IPS-NIHi7 (cell line): ENCODE measurements at regions not wholly inside any gene's neighbourhood (a gene's known extent, or its start where the extent isn't known, plus 50 kb on each side); places are given as distances from the start of the nearest gene placed in this dataset.
A peak's percentile ranks its signal among the peaks of the same experiment; 100 is the strongest.
"Not testable (repeated sequence)": the region's sequence is repeated elsewhere in the genome, so short reads cannot be mapped to it uniquely, and the experiment has no call there.

ENCODE experiments used
- DNase-seq: peaks from one replicate; pipeline ENCODE4 v3.0.0; 2012; ENCODE audit warnings: mixed read lengths; ENCODE audit errors: extremely low spot score

DNA sequence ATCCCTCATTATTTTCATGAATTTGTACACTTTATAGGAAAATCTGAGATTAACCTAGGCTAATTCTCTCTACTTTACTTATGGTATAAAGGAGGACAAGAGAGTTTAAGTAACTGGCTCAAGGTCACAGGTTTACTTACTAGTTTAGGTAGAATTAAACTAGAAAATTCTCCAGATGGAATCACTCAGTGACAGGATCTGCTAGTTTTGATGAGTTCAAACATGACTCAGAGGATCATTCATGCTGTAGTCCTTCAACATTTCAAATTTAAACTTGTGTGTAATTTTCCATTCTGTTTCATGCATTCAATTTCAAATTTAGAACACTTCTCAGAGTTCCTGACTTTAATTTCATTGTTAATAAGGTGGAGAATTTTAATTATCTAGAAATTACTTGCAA is 485.7 kb upstream of the TUSC1 start:
- DNase-seq: no peak

DNA sequence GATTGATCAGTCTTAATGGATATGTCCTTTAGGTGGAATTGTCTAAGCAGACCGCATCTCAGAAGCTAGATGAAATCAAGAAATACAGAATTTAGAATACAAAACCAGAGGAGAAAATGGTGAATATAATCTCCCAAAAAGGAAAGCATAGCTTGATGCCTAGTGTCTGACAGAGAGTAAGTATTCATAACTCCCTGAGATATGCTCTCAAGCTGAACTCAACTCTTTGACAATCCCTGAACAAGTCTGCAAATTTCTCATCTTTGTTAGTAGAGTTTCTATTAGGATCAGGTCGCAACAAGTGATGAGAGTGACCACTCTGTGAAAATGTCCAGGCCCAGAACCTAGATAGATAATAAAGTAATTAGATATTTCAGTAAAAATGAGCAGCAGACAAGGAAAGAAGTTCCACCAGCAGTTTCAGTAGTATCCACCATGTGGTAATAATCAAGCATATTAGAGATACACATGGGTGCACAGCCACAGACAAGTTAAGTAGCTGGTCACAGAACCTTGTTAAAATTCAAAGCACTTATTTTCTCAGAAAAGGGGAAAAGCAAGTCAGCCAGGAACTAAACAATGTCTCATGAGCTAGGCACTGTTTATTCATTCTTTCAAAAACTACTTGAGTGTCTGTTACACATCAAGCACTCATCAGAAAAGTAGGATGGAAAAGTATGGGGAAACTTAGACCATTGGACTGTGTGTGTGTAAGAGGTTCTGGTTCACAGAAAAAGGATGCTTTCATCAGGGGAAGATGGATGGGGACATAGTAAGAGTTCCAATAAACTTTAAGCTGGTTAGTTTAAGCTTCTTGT is 481.5 kb upstream of the TUSC1 start:
- no peak for DNase-seq

DNA sequence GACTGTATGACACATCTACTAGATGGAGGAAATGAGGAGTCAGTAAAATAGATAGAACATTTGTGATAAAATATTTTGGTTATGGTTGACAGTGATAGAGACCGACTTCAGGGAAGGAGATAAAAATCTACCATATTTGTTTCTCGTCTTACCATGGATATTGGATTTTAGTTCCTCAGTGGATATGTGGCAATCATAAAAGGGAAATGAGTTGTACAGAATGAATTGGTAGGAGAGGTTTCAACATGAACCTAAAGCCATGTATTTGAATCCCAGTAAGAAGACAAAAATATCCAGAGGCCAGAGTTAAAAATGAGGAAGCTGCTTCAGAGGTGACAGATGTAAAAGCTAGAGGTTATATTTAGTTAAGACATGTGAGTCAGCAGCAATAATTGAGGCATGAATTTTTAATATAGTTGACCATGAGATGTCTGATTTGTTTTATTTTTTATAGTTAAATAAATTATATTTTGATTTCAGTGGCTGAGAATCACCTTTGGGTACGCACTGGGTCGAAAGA is 480.4 kb upstream of the TUSC1 start:
- DNase-seq: no peak

DNA sequence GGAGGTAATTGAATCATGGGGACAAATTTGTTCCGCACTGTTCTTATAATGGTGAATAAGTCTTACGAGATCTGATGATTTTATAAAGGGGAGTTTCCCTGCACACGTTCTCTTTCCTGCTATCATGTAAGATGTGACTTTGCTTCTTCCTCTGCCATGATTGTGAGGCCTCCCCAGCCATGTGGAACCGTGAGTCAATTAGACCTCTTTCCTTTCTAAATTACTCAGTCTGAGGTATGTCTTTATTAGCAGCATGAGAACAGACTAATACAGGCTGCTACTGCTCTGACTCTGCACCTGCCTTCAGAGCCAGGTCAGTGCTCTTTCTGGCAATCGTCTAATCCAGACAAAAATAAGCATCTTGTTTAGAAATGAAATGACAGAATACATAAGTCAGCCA is 479.2 kb upstream of the TUSC1 start:
- DNase-seq: no peak

DNA sequence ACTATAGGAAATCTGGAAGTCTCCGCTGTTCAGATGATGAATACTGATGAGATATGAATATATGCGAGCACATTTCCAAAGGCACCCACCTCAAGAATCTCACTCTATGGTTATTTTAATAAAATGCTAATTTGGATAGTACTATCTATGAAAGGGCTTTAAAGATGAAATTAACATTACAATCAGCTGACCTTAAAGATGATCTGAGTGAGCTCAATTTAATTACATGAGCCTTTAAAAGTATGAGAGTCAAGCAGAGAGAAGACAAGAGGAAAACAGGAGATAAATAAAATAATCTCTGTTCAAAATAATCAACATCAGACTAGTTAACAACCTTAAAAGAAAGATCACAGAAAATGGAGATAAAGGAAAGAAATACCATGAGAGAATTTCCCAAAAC is 474.1 kb upstream of the TUSC1 start:
- DNase-seq: no peak

DNA sequence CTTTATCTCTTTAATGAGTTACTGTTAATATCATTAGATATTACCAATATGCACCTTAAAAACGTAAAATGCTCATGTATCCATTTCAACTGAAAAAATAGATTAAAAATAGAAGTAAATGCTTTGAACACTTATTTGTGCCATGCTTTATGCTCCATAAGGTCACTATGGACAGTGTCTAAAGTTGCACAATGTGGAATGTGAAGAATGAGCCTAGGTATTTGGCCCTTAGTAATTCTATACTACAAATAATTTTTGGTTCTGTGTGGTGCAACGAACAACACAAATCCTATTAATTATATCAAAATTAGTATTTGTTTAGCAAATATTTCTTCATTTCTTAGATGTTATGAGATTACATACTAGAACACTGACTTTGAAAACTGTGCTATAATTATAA is 469.9 kb upstream of the TUSC1 start:
- no peak for DNase-seq

DNA sequence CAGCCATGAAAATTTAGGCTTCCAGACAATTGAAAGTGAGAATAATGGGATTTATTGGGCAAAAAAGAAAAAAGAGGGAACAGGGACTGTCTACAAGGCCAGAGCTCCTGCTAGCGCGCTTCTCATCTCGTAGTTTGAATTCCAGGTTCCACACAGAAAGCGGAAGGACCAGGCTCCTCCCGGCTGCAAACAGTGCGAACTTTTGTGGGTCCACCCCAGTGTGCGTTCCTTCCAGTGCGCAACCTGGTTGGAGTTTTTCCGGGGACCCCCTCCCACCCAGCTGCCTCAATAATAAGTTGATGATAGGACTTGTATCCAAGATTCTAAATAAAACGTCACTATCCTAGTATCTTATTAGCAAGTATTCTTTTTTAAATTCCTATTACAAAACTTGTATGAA is 467.7 kb upstream of the TUSC1 start:
- DNase-seq: no peak

DNA sequence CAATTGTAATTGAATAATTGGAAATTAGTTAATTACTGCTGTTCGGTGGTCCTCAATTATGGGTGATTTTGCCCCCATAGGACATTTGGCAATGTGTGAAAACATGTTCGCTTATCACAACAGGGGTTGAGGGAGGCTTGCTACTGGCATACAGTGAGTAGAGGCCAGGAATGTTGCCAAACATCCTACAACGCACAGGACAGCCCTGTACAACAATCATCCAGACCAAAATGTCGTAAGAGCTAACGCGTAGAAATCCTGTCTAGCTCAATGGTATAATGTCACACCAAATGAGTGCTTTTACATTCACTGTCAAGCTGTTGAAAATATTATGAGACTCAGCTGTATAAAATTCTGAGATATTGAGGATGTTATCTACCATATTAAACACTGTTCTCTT is 464.4 kb upstream of the TUSC1 start:
- DNase-seq: no peak

DNA sequence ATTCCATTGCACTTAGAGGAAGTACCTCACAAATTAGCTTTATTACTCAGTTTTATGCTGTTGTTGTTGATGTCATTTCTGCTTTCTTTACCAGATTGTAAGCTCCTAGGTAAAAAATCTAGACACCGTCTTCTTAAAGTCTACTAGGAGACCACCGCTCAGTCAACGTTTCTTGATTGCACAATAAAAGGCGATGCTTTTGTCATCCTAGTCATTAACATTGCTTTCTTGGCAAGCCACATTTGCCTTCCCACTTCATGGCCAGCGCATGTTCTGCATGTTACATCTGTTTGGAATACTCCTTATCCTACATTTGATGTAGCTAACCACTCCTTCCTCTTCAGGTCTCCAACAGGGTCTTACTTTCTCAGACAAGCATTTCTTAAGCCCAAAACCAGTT is 464.0 kb upstream of the TUSC1 start:
- no peak for DNase-seq

DNA sequence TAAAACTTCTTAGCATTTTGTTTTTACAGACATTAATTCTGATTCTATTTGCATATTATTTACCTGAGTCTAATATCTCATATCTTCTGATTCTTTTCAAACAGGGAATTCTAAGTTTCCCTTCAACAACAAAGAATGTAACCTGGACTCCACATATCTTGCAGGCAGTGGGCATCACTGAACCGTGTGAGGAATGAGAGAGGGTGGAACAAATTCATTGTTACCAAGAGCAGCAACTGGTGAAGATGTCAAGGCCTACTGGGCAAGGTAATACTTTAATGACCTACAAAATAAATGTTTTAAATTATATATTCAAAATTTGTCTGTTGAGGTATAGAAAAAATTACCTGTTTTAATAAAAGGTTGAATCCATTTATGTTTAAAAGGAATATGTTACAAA is 455.3 kb upstream of the TUSC1 start:
- DNase-seq: no peak

DNA sequence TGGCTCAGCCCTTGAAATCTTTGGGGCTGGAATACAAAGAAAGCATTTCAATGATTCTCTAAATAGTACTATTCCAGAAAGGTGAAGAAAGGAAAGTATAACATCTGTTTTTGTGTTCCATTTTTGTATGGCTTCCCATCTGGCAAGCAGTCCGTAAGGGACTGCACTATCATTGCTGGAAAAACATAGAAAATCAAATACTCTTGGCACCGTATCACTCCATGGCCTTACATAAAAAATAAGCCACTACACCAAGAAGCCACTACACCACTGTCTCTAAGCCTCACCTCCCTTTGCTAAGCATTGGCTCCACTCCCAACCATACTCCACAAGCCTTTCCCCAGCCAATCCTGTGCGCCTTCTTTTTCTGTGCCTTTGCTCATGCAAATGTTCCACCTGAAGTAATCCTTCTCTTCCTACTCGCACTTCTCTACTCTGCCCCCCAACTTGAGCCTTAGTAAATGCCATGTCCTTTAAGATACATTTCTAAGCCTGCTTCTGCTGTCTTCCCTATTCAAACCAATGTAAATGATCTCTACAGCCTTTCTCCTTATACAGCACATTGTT is 454.6 kb upstream of the TUSC1 start:
- peak; percentile 8 for DNase-seq

DNA sequence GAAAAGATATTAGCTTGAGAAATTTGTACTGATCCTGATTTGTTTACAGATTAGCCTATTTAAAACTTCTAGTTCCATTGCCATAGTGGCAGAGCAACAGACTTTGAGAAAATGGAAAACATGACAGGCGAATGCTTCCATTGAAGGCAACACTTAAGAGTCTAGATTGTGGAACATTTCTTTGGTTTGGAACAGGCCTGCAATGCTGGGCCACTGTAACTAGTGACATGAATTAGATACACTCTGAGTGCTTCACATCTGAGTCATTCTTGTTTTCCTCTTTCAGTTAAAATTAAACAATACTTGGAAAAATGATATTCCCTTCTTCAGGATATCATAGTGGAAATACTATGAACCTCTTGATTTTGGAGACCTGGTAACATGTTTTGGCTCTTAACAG is 453.6 kb upstream of the TUSC1 start:
- no peak for DNase-seq

DNA sequence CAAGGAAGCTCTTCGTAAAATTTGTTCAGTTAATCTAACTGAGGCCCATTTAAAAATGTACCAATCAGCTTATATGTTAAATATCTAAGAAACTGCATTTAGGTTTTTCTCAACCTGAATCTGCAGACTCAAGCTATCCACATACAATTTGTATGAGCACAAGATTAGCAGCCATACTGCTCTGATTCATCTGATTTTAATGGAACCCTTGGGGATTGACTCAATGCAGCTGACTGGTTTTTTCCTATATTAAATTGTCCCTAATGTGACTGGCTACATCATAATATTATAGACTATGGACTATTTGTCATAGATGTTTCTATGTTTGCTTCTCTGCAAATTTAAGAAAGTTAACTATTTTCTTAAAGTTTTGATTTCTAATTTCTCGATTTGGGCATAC is 451.0 kb upstream of the TUSC1 start:
- DNase-seq: no peak

DNA sequence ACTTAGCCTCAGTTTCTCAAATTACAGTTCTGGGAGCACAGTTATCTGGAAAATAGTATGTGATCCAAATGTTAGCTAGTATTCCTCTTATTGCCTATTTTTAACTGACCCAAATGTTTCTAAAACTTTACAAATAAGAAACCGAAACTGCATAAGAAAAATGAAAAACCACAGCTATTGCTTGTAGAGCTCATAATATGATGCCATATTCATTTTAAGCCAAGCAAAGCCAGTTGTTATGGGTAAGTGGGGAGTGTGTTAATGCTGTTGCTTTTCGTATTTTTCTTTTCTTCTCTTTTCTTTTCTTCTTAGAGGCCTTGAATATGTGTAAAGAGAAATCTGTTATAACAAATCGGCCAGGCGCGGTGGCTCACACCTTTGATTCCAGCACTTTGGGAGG is 447.4 kb upstream of the TUSC1 start:
- no peak for DNase-seq

DNA sequence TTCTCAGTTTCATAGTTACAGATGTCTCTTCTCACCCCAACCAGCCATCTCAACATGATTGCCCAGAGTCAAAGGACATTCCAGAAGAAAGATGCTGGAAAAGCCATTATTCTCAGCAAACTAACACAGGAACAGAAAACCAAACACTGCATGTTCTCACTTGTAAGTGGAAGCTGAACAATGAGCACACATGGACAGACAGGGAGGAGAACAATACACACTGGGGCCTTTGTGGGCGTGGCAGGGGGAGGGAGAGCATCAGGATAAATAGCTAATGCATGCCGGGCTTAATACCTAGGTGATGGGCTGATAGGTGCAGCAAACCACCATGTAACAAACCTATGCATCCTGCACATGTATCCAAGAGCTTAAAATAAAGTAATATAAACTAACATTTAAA is 437.8 kb upstream of the TUSC1 start:
- not testable (repeated sequence) for DNase-seq

DNA sequence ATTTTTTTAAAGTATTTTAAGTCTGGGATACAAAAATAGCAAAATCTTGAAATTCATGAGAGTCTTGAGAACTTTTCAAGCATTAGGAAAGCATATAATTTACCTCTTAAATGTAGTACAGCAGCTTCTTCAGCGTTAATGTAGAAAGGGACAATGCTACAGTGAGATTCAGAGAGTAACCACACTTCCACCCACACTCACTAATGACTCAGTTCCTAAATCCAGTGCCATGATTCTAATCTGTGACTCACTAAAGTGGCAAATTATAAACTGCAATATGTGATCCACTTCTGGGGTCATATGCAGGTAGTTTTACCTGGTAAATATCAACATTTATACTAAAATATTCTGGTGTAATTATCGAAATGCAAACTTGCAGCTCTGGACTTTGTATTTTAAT is 434.5 kb upstream of the TUSC1 start:
- no peak for DNase-seq

DNA sequence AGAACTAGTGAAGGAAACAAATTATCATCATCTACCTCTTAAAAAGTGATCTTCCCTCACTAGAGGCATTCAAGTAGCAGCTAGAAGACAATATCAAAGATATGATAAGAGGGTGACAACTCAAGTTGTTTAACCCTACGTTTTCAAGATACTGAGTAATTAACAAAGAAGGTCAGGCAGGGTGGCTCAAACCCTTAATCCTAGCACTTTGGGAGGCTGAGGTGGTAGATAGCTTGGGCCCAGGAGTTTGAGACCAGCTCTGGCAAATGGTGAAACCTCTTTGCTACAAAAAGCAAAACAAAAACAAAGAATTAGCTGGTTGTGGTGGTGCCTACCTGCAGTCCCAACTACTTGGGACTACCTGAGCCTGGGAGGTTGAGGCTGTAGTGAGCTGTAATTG is 408.2 kb upstream of the TUSC1 start:
- DNase-seq: no peak

DNA sequence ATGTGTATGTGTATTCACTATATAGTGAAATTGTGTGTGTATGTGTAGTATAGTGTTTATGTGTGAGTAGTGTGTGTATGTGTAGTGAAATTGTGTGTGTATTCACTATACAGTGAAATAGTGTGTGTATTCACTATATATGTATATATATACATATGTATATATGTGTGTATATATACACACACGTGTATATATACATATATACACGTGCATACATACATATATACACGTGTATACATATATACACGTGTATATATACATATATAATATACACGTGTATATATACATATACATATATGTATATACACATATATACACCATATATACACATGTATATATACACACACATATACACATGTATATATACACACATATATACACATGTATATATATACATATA is 403.6 kb upstream of the TUSC1 start:
- no peak for DNase-seq

DNA sequence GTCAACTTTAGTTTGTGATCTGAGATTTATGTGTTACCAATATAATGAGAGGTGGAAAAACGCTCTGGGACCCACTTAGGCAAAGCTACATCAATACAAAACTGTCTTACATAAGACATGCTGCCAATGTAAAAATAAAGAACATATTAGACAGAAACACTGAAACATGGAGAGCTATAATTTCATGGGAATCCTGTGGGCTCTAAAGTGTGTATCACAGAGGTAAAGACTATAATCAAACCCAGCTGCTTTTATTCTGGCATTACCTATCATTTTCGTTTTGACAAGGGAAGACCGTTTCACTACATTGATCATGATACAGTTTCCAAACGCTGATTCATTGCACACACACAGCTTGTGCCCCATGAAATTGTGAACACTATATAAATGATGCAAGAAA is 400.5 kb upstream of the TUSC1 start:
- DNase-seq: no peak

DNA sequence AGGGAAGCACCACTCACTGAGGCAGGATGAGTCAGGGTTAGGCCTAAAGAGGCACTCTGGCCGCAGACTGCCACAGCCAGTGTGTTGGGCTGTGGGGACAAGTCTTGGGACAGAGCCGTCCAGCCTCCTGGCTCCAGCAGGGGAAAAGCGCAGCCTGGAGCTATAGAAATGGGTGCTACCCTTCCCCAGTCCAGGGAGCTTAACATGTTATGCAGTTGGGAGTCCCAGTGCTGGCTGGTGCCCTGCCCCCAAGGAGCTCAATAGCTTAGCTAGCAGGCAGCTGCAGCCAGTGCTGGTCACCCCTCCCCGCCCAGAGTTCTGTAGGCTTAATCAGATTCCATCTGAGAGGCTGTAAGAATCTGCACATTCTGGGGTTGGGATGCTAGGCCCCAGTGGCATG is 399.6 kb upstream of the TUSC1 start:
- DNase-seq: no peak

DNA sequence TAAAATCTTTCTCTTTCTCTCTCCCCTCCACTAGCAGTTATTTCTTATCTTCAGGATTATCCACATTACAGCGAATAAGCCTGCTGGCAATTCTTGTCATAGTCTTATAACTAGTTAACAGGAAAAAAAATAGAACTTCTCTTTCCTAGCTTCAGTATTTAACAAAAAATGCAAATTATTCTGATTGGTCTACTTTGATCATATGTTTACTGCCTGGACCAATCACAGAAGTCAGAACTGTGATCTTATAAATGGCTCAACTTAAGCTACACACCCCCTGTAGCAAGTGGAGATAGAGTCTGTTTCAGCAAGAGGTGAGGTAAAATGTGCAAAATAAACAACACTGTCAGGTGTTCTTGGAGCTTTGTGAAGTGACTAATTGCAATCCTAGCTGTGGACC is 389.4 kb upstream of the TUSC1 start:
- no peak for DNase-seq

DNA sequence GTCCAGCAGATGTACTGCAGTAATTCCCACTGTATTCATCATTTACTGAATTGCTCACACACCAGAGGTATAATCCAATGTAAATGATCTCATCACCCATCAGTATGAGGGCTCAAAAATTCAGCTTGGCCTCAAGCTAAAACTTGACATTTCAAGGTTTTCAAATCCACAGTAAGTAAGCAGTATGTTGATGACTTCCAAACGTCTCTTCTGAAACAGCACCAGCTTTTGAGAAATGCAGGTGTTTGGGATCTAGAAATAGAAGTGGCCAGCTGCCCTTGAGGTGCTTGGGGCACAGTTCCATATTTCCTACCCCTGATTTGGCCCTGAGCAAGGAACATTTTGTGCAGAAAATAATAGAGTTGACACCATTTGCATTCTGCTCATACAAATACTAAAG is 388.0 kb upstream of the TUSC1 start:
- DNase-seq: no peak

DNA sequence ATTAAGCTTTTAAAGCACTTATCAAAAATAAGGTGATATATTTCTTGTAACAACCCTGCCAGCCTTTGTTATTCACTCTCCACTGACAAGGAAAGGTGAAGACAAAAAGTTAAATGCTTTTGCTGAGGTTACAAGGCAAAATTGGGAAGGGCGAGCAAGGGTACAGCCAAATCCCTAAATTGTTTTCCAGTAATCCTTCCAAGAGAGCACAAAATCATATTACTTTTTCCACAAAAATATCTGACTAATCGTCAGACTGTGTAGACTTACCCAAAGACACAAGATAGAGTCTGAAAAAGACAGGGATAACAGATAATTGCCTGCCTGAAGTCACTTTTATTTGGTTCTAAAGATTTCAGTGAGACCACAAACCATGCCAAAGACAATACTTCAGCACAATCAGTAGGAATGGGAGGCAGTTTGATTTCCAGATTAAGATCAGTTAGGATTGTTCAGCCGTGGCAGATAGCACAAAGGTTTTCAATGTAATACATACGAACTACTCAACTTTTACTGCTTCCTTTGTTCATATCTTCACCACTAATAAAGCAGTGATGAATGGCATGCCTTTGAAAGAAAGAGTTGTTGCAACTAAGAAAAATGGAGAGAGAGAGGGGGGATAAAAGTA is 383.8 kb upstream of the TUSC1 start:
- DNase-seq: no peak
